ENCODE measurements at regions not wholly inside any gene's neighbourhood (a gene's known extent, or its start where the extent isn't known, plus 50 kb on each side); places are given as distances from the start of the nearest gene placed in this dataset.

GRCh38 chr2:164112105-164112504 lies 376.3 kb upstream of the FIGN start:
- Histone ChIP-seq H3K79me1 (ENCODE audit: low read depth in 1 of 2, low read length in 2 of 2) (no peaks in the 10 kb centered on the region), H3K23ac (ENCODE audit: low read depth, low read length) (no peak overlapping the region), H3K9ac (ENCODE audit: low read depth, low read length) (no peak overlapping the region), H2BK15ac (ENCODE audit: low read depth, low read length) (no peak overlapping the region), H3K36me3 (ENCODE audit: control insufficient read depth, insufficient read depth, low read length) (no peaks in the 10 kb centered on the region), H4K91ac (ENCODE audit: insufficient read depth, low read depth, low read length) (no peak overlapping the region), H2AK9ac (replicated peaks; ENCODE audit: low read depth, low read length, poor library complexity) (no peak overlapping the region), H2BK5ac (ENCODE audit: low read depth, low read length, poor library complexity, severe bottlenecking) (no peak overlapping the region), H2AFZ (replicated peaks; ENCODE audit: low read length, poor library complexity) (no peak overlapping the region), H2BK20ac (ENCODE audit: low read depth, low read length) (no peak overlapping the region), H3K27me3 (ENCODE audit: control insufficient read depth, insufficient read depth, low read length) (no peaks in the 10 kb centered on the region), H3K14ac (replicated peaks; ENCODE audit: low read depth, low read length) (no peak overlapping the region), H4K8ac (ENCODE audit: low read depth in 2 of 2, low read length in 2 of 2) (no peak overlapping the region), H2AK5ac (ENCODE audit: low read depth, low read length) (no peak overlapping the region), H3K9me1 (ENCODE audit: insufficient read depth, low read length) (no peaks in the 10 kb centered on the region), H3K18ac (ENCODE audit: low read depth, low read length) (no peak overlapping the region), H4K5ac (ENCODE audit: low read depth, low read length) (no peak overlapping the region), H3K27ac (ENCODE audit: insufficient read depth, low read length) (no peak overlapping the region), H3K4me3 (ENCODE audit: insufficient read depth, low read depth, low read length) (no peak overlapping the region), H4K20me1 (ENCODE audit: insufficient read depth, low read length) (no peaks in the 10 kb centered on the region), H2BK120ac (ENCODE audit: low read depth, low read length) (no peak overlapping the region), H3K4me1 (ENCODE audit: control insufficient read depth, insufficient read depth, low read length) (no peaks in the 10 kb centered on the region), H3K56ac (ENCODE audit: extremely low read depth, insufficient read depth, low read length) (no peak overlapping the region), H3K4ac (ENCODE audit: low read depth, low read length) (no peak overlapping the region), H3K9me3 (ENCODE audit: control insufficient read depth, insufficient read depth, low read length) (no peaks in the 10 kb centered on the region; the same call in 1 of the 2 replicates), H3K4me2 (ENCODE audit: low read depth, low read length) (no peak overlapping the region)
- ChIA-PET POLR2A (ENCODE audit: unreplicated experiment) (no interaction called here), CTCF (no interaction called here)
- no TSS peak for BruUV-seq (replicated peaks)
- WGBS, 2 experiments (ENCODE audit: extremely low coverage in 2 of 2, insufficient read length in 1 of 2), result no CpG with 5 or more reads among the region's 2 CpGs
- DNase-seq (no peak), ATAC-seq (ENCODE audit: low read depth) (no peak)
- in situ Hi-C loops (cut with MboI; ENCODE audit: low sequenced_read_pairs), result no loop called here
- TF ChIP-seq MAFK (IDR thresholded peaks at IDR 0.05; ENCODE audit: low read depth, low read length) (0 out of 2 replicates have a peak, but pooled peaks have one; percentile 32), MAZ (IDR thresholded peaks at IDR 0.05; ENCODE audit: borderline replicate concordance, low read depth, low read length) (no peak)
- intact Hi-C loops (cut with micrococcal nuclease), result no loop called here
- dilution Hi-C loops (cut with HindIII; ENCODE audit: low sequenced_read_pairs, unreplicated experiment), result no loop called here

Data from IMR-90 (cell line).